Gastrocnemius medialis (tissue), 4 donors: ENCODE measurements at regions not wholly inside any gene's neighbourhood (a gene's known extent, or its start where the extent isn't known, plus 50 kb on each side); places are given as distances from the start of the nearest gene placed in this dataset.

ENCODE experiments used
- ATAC-seq, 2 donors: fragments of 150-250 bp; one replicate each; pipeline ENCODE4 v1.9.1; 2016
- DNase-seq, 2 donors: peaks; one replicate each; pipeline ENCODE4 v3.0.0-alpha.2; 2019
- H3K27ac ChIP-seq, 4 donors: fragments of 200-600 bp; sonication (generic); 1 replicate in 1 of 4; 2 replicates in 3 of 4; pipeline ENCODE4 v1.5.1; 2016 to 2018; ENCODE audit warnings: mild to moderate bottlenecking in 2 of 4, moderate library complexity in 1 of 4
- H3K27me3 ChIP-seq, 3 donors: fragments of 200-600 bp; sonication (generic) in 2 of 3; 1 replicate in 1 of 3; 2 replicates in 2 of 3; pipeline versions ENCODE4 v1.5.1 to v1.6.0; 2016 to 2019; ENCODE audit warnings: mild to moderate bottlenecking in 1 of 3, moderate library complexity in 1 of 3
- H3K36me3 ChIP-seq, 2 donors: fragments of 200-600 bp; sonication (generic) in 1 of 2; one replicate each; pipeline ENCODE4 v1.5.1; 2017 to 2018
- H3K4me1 ChIP-seq, 2 donors: fragments of 200-600 bp; sonication (generic) in 1 of 2; one replicate each; pipeline ENCODE4 v1.5.1; 2016 to 2017; ENCODE audit warnings: mild to moderate bottlenecking in 2 of 2
- H3K4me3 ChIP-seq, 4 donors: fragments of 200-600 bp; sonication (generic) in 3 of 4; 1 replicate in 1 of 4; 2 replicates in 3 of 4; pipeline ENCODE4 v1.5.1; 2016 to 2019; ENCODE audit warnings: mild to moderate bottlenecking in 2 of 4
- H3K9me3 ChIP-seq, 3 donors: fragments of 200-600 bp; sonication (generic) in 2 of 3; 1 replicate in 1 of 3; 2 replicates in 2 of 3; pipeline ENCODE4 v1.5.1; 2016 to 2019
- POLR2A ChIP-seq, 2 donors: fragments of 450-650 bp; IDR thresholded peaks; one replicate each; pipeline ENCODE4 v1.6.1; 2017; ENCODE audit warnings: antibody characterized with exemption in 2 of 2, mild to moderate bottlenecking in 2 of 2, moderate library complexity in 2 of 2
- in situ Hi-C, 4 donors: fragments of 200-750 bp; cut with MboI; loops; one replicate each; pipeline versions ENCODE4 v1.15.0 to v1.8.0; 2017; ENCODE audit warnings: low sequenced_read_pairs in 4 of 4
- intact Hi-C: fragments of 100-400 bp; cut with DNase I; formaldehyde crosslinking; loops from one replicate; pipeline ENCODE4 v1.15.1; 2023; ENCODE audit warnings: low total_unique reads
- TF ChIP-seq, protein P1 (sequence below), 5 experiments: fragments of 450-650 bp in 3 of 5; fragments of 200-600 bp in 2 of 5; sonication (generic) in 2 of 5; IDR thresholded peaks in 4 of 5; conservative IDR thresholded peaks in 1 of 5; 1 replicate in 4 of 5; 2 replicates in 1 of 5; pipeline ENCODE4 v1.5.1; 2016 to 2019; ENCODE audit warnings: antibody characterized with exemption in 5 of 5, mild to moderate bottlenecking in 3 of 5, moderate library complexity in 3 of 5

DNA sequence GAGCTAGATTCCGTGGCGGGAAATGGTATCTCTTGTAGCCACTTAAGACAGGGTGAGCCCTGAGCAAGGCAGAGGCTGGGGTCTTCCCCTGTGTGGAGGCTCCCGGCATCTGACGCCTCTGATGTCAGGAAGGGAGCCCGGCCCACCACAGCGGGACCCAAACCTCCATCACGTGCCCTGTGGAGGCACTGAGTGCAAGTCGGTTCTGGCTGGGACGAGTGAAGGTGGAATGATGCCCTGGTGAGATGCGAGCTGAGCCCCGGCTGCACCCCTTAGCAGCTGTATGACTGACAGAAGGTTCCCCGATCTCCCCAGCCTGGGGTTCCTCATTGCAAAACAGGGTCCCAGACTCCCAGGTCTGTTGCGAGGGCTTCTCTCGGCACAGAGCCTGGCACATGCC is 187.4 kb upstream of the TNRC6C start:
- Histone ChIP-seq H3K36me3 (no peaks in the 10 kb centered on the region), H3K9me3 (no peaks in the 10 kb centered on the region), H3K27ac (no peak overlapping the region), H3K27me3 (no peaks in the 10 kb centered on the region), H3K4me1 (no peaks in the 10 kb centered on the region), H3K4me3 (no peak overlapping the region)
- TF ChIP-seq, protein P1, sequence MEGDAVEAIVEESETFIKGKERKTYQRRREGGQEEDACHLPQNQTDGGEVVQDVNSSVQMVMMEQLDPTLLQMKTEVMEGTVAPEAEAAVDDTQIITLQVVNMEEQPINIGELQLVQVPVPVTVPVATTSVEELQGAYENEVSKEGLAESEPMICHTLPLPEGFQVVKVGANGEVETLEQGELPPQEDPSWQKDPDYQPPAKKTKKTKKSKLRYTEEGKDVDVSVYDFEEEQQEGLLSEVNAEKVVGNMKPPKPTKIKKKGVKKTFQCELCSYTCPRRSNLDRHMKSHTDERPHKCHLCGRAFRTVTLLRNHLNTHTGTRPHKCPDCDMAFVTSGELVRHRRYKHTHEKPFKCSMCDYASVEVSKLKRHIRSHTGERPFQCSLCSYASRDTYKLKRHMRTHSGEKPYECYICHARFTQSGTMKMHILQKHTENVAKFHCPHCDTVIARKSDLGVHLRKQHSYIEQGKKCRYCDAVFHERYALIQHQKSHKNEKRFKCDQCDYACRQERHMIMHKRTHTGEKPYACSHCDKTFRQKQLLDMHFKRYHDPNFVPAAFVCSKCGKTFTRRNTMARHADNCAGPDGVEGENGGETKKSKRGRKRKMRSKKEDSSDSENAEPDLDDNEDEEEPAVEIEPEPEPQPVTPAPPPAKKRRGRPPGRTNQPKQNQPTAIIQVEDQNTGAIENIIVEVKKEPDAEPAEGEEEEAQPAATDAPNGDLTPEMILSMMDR (IDR thresholded peaks at IDR 0.05 in 4 of 5, conservative IDR thresholded peaks at IDR 0.05 in 1 of 5) = no peak
- TF ChIP-seq POLR2A (IDR thresholded peaks at IDR 0.05) = no peak
- intact Hi-C loops (no loop called here), in situ Hi-C loops (loop anchor here in 1 of 4 donors (25.0 kb wide), 1 partner anchor 241 kb away; no protein-coding TSS in a partner anchor)
- no peak for ATAC-seq
- DNase-seq = no peak

DNA sequence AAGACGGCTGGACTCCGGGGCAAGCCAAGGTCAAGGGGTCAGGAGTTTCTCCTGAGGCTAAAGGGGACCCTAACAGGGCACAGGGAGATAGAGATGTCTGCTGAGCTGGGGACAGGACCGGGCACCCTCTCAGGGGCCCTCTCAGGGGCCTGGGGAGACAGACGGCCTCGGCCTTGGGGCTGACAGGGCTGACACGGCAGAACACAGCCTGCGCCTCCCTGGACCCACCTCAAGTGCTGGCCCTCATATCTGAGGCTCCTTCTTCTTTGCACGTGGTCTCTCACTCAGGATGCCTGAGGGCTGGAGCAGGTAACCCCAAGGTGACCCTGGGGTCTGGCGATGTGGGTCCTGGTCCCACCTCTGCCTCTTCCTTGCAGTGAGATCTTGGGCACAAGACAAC is 186.9 kb upstream of the TNRC6C start:
- in situ Hi-C loops = loop anchor here in 1 of 4 donors (25.0 kb wide), 1 partner anchor 241 kb away; no protein-coding TSS in a partner anchor
- Histone ChIP-seq H3K4me1 (no peaks in the 10 kb centered on the region), H3K27me3 (no peaks in the 10 kb centered on the region), H3K36me3 (no peaks in the 10 kb centered on the region), H3K4me3 (no peak overlapping the region), H3K27ac (no peak overlapping the region), H3K9me3 (no peaks in the 10 kb centered on the region)
- ATAC-seq = no peak
- no peak for DNase-seq
- intact Hi-C loops = no loop called here
- TF ChIP-seq, protein P1 (IDR thresholded peaks at IDR 0.05 in 4 of 5, conservative IDR thresholded peaks at IDR 0.05 in 1 of 5) = no peak
- TF ChIP-seq POLR2A (IDR thresholded peaks at IDR 0.05) = no peak

DNA sequence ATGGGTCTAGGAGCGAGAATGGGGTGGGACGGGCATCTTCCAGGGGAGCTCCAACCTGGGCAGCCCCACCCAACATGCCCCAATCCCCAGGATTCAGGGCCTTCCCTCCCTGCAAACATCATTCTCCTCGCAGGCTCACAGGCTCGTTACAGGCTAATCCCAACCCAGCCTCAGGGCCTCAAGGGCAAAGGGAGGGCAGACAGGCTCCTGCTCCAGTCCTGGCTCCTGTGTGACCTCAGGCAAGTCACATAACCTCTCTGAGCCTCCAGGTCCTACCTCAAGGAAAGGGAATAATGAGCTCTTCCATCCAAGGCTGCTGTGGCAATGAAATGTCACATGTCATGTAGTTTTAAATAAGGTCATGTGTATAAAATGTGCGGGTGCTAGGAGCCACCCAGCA is 186.5 kb upstream of the TNRC6C start:
- H3K27ac ChIP-seq = no peak overlapping the region

DNA sequence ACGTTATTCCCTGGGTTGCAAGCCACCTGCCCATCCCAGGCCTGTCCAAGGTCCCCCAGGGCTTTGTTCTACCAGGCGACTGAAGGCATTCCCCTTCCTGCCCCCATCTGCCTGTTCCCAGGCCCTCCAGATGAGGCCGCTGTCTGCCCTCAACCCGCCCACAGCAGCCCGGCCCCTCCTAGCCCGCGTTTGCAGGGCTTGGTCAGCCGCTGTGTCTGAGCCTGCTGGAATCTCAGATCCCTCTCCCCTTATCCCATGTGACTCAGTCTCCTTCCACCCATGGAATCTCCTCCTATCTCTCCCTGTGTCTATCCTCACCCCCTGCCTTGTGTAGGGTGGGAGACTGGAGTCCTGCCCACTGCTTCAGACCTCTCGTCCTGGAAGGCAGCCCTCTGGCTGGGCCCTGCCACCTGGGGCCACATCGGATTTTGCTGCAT is 186.0 kb upstream of the TNRC6C start:
- intact Hi-C loops (loop anchor here (2.0 kb wide), 1 partner anchor 240 kb away; no protein-coding TSS in a partner anchor), in situ Hi-C loops (loop anchor here in 1 of 4 donors (25.0 kb wide), 1 partner anchor 240 kb away; no protein-coding TSS in a partner anchor)
- H3K27me3 ChIP-seq = no peaks in the 10 kb centered on the region
- ATAC-seq = peak; percentile 47 to 55
- TF ChIP-seq POLR2A (IDR thresholded peaks at IDR 0.05) = no peak
- TF ChIP-seq, protein P1 (IDR thresholded peaks at IDR 0.05 in 4 of 5, conservative IDR thresholded peaks at IDR 0.05 in 1 of 5) = peak; percentile 16 to 61 (median 42)
- H3K36me3 ChIP-seq = no peaks in the 10 kb centered on the region
- H3K27ac ChIP-seq = no peak overlapping the region
- peak in 1 of 2 donors; percentile 20 for DNase-seq
- no peak overlapping the region for H3K4me3 ChIP-seq
- no peaks in the 10 kb centered on the region for H3K4me1 ChIP-seq
- no peaks in the 10 kb centered on the region for H3K9me3 ChIP-seq

More for the DNA sequence above, 186.5 kb upstream of the TNRC6C start:
- H3K27me3 ChIP-seq = no peaks in the 10 kb centered on the region
- H3K4me1 ChIP-seq = no peaks in the 10 kb centered on the region
- ATAC-seq (no peak), DNase-seq (no peak)
- in situ Hi-C loops = loop anchor here in 1 of 4 donors (25.0 kb wide), 1 partner anchor 240 kb away; no protein-coding TSS in a partner anchor
- TF ChIP-seq, protein P1 (IDR thresholded peaks at IDR 0.05 in 4 of 5, conservative IDR thresholded peaks at IDR 0.05 in 1 of 5) = no peak
- intact Hi-C loops = loop anchor here (2.0 kb wide), 1 partner anchor 241 kb away; no protein-coding TSS in a partner anchor
- H3K36me3 ChIP-seq = no peaks in the 10 kb centered on the region
- H3K9me3 ChIP-seq = no peaks in the 10 kb centered on the region
- H3K4me3 ChIP-seq = no peak overlapping the region
